ENCODE measurements at regions not wholly inside any gene's neighbourhood (a gene's known extent, or its start where the extent isn't known, plus 50 kb on each side); places are given as distances from the start of the nearest gene placed in this dataset.
"Not testable (repeated sequence)": the region's sequence is repeated elsewhere in the genome, so short reads cannot be mapped to it uniquely, and the experiment has no call there.

GRCh38 chr2:869357-869871 lies 81.2 kb upstream of the SNTG2 start:
- Mint-ChIP-seq H3K4me1 (peaks cover 0 to 2% (median 0%) of the 10 kb centered on the region in 3 donors), H3K27me3 (peaks cover 7% of the 10 kb centered on the region), H3K4me3 (no peak overlapping the region), H3K27ac (peak overlapping the region in 1 of 3 donors; percentile 76), H3K9me3 (no peaks in the 10 kb centered on the region), H3K36me3 (no peaks in the 10 kb centered on the region)

- not testable (repeated sequence) for H3K27ac Mint-ChIP-seq, H3K4me1 Mint-ChIP-seq, H3K4me3 Mint-ChIP-seq, H3K9me3 Mint-ChIP-seq, H3K36me3 Mint-ChIP-seq, H3K27me3 Mint-ChIP-seq
These were observed 81.8 kb upstream of the SNTG2 start for GRCh38 chr2:868857-869256.

DNA sequence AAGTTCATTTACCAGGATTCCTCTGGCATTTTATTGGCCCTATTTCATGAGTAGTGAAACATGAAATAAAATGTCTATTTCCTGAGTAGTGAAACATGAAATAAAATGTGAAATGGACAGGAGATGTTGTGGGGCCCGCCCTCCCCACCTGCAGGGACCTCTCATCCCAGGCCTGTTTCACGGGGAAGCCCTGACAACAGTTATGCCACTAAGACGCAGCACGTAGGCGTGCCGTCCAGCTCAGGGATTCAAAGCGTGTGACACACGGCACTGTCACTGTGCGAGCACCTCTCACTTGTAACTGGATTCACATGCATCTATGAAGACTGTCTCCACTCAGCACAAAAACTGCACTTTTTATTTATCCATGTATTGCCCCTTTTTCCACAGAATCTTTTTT lies 83.4 kb upstream of the SNTG2 start:
- Mint-ChIP-seq H3K36me3 (no peaks in the 10 kb centered on the region), H3K9me3 (no peaks in the 10 kb centered on the region), H3K27ac (no peak overlapping the region), H3K4me1 (peaks cover 0 to 2% (median 0%) of the 10 kb centered on the region in 3 donors), H3K27me3 (peaks cover 7% of the 10 kb centered on the region), H3K4me3 (no peak overlapping the region)

DNA sequence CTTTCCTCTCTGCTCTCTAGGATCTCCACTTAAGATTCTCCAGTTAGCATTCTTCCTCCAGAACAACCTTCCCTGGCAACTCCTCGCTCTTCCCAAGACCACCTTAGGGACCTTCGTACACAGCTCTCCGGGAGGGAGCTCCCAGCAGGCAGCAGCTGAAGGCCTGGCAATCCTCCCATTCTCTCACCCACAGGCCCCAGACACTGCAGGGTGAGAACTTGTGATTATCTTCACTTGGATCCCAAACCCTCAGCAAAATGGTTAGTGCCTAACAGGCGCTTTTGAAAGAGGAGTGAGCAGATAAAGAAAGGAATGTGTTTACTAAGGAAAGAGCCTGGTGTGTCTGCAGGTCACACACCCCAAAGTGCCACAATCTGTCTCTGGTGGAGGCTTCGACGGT lies 83.8 kb upstream of the SNTG2 start:
- H3K27ac Mint-ChIP-seq = no peak overlapping the region
- H3K4me1 Mint-ChIP-seq = peaks cover 0 to 2% (median 0%) of the 10 kb centered on the region in 3 donors
- H3K4me3 Mint-ChIP-seq = no peak overlapping the region
- no peaks in the 10 kb centered on the region for H3K9me3 Mint-ChIP-seq
- peaks cover 7% of the 10 kb centered on the region for H3K27me3 Mint-ChIP-seq
- no peaks in the 10 kb centered on the region for H3K36me3 Mint-ChIP-seq

- peaks cover 5% of the 10 kb centered on the region for H3K27me3 Mint-ChIP-seq
- no peaks in the 10 kb centered on the region for H3K36me3 Mint-ChIP-seq
- H3K9me3 Mint-ChIP-seq = no peaks in the 10 kb centered on the region
- no peak overlapping the region for H3K4me3 Mint-ChIP-seq
- peaks cover 0 to 2% (median 0%) of the 10 kb centered on the region in 3 donors for H3K4me1 Mint-ChIP-seq
- H3K27ac Mint-ChIP-seq = no peak overlapping the region
These were observed 84.5 kb upstream of the SNTG2 start for GRCh38 chr2:866009-866680.

GRCh38 chr2:864501-865106 lies 86.0 kb upstream of the SNTG2 start:
- peaks cover 0 to 2% (median 0%) of the 10 kb centered on the region in 3 donors for H3K4me1 Mint-ChIP-seq
- no peak overlapping the region for H3K27ac Mint-ChIP-seq
- H3K9me3 Mint-ChIP-seq = no peaks in the 10 kb centered on the region
- H3K36me3 Mint-ChIP-seq = no peaks in the 10 kb centered on the region
- H3K4me3 Mint-ChIP-seq = no peak overlapping the region
- H3K27me3 Mint-ChIP-seq = peaks cover 5% of the 10 kb centered on the region

GRCh38 chr2:863732-864450 lies 86.8 kb upstream of the SNTG2 start:
- H3K4me1 Mint-ChIP-seq = peaks cover 0 to 4% (median 0%) of the 10 kb centered on the region in 3 donors
- no peaks in the 10 kb centered on the region for H3K9me3 Mint-ChIP-seq
- H3K4me3 Mint-ChIP-seq = no peak overlapping the region
- no peaks in the 10 kb centered on the region for H3K36me3 Mint-ChIP-seq
- peaks cover 5% of the 10 kb centered on the region for H3K27me3 Mint-ChIP-seq
- no peak overlapping the region for H3K27ac Mint-ChIP-seq

DNA sequence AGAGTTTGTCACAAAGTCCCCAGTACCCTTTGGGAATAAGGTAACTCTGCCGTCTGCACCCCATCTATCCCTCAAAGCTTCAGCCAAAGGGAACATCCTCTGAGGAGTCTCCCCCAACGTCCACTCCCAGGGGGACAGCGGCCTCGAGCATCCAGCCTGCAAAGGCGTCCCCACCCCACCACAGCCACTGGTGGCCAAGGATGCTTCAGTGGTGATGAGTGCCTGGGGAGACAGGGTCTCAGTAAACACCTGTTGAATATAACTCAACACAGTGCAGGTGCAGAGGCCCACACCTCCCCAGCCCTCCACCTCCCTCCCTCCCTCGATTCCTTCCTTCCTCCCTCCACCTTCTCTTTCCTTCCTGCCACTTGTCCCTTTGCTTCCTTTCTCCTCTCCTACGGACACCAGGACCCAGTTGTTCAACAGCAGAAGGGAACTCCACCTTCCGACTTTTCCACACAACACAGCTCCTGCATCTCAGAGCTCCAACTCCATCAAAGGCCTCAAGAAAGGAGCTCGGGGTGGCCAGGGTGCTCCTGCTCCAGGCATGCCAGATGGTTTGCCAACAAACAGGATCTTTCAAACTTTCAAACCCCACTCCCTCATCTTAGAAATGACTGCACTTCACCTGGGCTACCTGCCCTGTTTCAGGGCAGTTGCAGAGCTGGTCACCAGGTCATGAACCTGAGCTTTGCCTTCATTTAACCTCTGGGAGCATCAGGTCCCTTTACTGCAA lies 87.8 kb upstream of the SNTG2 start:
- no peaks in the 10 kb centered on the region for H3K9me3 Mint-ChIP-seq
- no peaks in the 10 kb centered on the region for H3K36me3 Mint-ChIP-seq
- H3K27ac Mint-ChIP-seq = peak overlapping the region in 1 of 3 donors; percentile 19
- H3K27me3 Mint-ChIP-seq = peaks cover 5% of the 10 kb centered on the region
- H3K4me1 Mint-ChIP-seq = peaks cover 0 to 4% (median 0%) of the 10 kb centered on the region in 3 donors
- no peak overlapping the region for H3K4me3 Mint-ChIP-seq

DNA sequence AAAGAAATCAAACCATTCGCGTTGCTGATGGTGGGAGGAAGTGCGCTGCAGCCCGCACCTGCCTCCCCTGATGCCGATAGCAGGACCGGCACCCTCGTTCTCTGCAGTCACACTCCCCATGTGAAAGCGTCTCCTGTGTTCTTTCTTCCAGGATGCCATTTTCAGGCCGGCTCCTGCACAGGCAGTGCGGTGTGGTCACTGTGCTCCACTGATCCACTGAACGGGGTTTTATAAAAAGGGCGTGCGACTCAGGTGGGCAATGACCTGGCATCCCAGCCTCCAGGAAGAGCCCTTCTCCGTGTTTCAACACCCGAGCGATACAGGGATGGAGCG lies 88.3 kb upstream of the SNTG2 start:
- Mint-ChIP-seq H3K4me3 (no peak overlapping the region), H3K4me1 (peaks cover 0 to 4% (median 0%) of the 10 kb centered on the region in 3 donors), H3K27ac (no peak overlapping the region), H3K9me3 (no peaks in the 10 kb centered on the region), H3K27me3 (peaks cover 5% of the 10 kb centered on the region), H3K36me3 (no peaks in the 10 kb centered on the region)

DNA sequence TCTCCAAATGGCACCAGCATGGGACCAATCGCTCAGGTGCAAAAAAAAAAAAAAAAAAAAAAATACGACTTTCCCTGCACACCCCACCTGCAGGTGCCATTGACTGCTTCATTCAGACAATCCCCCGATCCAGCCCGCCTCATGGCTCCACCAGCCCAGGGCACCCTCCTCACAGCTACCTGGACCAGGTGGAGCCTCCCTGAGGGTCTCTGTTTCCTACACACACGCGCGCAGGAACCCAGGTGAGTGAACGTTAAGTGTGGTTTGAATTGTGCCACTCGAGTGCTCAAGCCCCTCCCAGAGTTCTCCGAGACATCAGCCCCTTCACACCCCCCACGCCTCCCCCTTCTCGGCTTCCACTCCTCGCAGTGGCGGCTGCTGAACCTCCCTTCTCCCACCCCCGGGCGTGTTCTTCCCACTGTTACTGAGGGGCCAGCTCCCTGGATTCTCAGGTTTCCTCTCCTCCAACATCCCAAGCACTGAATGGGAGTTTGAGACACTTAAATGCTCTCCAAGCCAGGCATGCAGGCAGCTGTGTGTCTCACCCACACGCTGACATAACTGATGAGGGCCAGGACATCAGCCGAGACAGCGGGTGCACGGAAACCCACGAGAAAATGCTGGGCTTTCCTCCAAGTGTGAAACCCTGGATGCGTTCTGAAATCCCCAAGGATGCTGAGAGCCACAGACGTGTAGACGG lies 88.8 kb upstream of the SNTG2 start:
- Mint-ChIP-seq H3K27me3 (peaks cover 5% of the 10 kb centered on the region), H3K36me3 (no peaks in the 10 kb centered on the region), H3K9me3 (no peaks in the 10 kb centered on the region), H3K4me1 (peaks cover 0 to 4% (median 0%) of the 10 kb centered on the region in 3 donors), H3K4me3 (no peak overlapping the region), H3K27ac (no peak overlapping the region)

- Mint-ChIP-seq H3K4me3 (no peak overlapping the region), H3K27ac (no peak overlapping the region)
These were observed 90.3 kb upstream of the SNTG2 start for GRCh38 chr2:860259-860855.

DNA sequence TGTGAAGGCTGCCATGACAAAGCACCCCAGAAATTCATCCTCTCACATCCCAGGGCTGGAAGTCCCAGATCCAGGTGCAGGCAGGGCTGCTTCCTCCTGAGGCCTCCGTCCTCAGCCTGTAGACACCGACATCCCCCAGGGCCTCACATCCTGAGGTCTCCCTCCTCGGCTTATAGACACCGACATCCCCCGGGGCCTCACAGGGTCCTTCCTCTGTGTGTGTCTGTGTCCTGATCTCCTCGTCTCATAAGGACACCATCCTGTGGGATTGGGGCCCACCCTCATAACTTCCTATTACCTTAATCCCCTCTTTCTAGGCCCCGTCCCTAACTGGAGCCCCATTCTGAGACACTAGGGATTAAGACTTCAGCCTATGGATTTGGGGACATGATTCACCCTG lies 92.0 kb upstream of the SNTG2 start:
- H3K9me3 Mint-ChIP-seq = no peaks in the 10 kb centered on the region
- H3K36me3 Mint-ChIP-seq = no peaks in the 10 kb centered on the region
- H3K4me3 Mint-ChIP-seq = no peak overlapping the region
- peaks cover under 1% of the 10 kb centered on the region for H3K27me3 Mint-ChIP-seq
- H3K4me1 Mint-ChIP-seq = peaks cover 0 to 4% (median 2%) of the 10 kb centered on the region in 3 donors
- H3K27ac Mint-ChIP-seq = no peak overlapping the region

More at GRCh38 chr2:860259-860855, 90.3 kb upstream of the SNTG2 start:
- H3K27me3 Mint-ChIP-seq = peaks cover 2% of the 10 kb centered on the region
- H3K4me1 Mint-ChIP-seq = peaks cover 0 to 2% (median 1%) of the 10 kb centered on the region in 3 donors
- no peaks in the 10 kb centered on the region for H3K36me3 Mint-ChIP-seq
- H3K9me3 Mint-ChIP-seq = no peaks in the 10 kb centered on the region

- Mint-ChIP-seq H3K4me3 (no peak overlapping the region), H3K36me3 (no peaks in the 10 kb centered on the region), H3K4me1 (peaks cover 0 to 4% (median 2%) of the 10 kb centered on the region in 3 donors), H3K27ac (no peak overlapping the region), H3K9me3 (no peaks in the 10 kb centered on the region), H3K27me3 (peaks cover 3% of the 10 kb centered on the region)
These were observed 92.7 kb upstream of the SNTG2 start for GRCh38 chr2:857937-858336.

DNA sequence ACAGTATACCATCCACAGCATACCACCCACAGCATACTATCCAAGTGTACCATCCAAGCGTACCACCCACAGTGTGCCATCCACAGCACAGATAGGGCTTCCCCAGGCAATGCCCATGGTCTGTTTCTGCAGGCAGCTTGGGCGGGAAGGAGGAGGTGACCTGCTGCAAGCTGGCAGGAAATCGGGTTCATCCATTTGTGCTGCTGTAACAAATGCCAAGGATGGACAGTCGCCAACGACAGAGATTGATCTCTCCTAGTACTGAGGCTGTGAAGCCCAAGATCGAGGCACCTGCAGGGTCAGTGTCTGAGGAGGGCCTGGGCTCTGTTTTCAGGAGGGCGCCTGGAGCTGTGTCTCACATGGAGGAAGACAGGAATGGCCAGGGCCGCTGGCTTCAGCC lies 93.6 kb upstream of the SNTG2 start:
- Mint-ChIP-seq H3K9me3 (no peaks in the 10 kb centered on the region), H3K36me3 (no peaks in the 10 kb centered on the region), H3K27ac (no peak overlapping the region), H3K4me3 (no peak overlapping the region), H3K27me3 (peaks cover 4% of the 10 kb centered on the region), H3K4me1 (peaks cover 0 to 4% (median 2%) of the 10 kb centered on the region in 3 donors)
